Memory B cell (primary cell): ENCODE measurements at regions not wholly inside any gene's neighbourhood (a gene's known extent, or its start where the extent isn't known, plus 50 kb on each side); places are given as distances from the start of the nearest gene placed in this dataset.
"Not testable (repeated sequence)": the region's sequence is repeated elsewhere in the genome, so short reads cannot be mapped to it uniquely, and the experiment has no call there.

Source experiments
- ATAC-seq: fragments of 150-1000 bp; cut with Tn5 transposase; 2 replicates; pipeline ENCODE4 v1.10.0; 2021; ENCODE audit warnings: low read depth, mild to moderate bottlenecking, moderate library complexity
- DNase-seq, 2 donors: peaks; one replicate each; pipeline ENCODE4 v3.0.0; 2022; ENCODE audit warnings: low spot score in 2 of 2
- H3K27ac Mint-ChIP-seq: one replicate; pipeline ENCODE4 v1.8.0; 2022; ENCODE audit warnings: mild to moderate bottlenecking, moderate library complexity, mixed read lengths
- H3K27me3 Mint-ChIP-seq: one replicate; pipeline ENCODE4 v1.8.0; 2022; ENCODE audit warnings: mixed read lengths
- H3K36me3 Mint-ChIP-seq: one replicate; pipeline ENCODE4 v1.8.0; 2022; ENCODE audit warnings: mild to moderate bottlenecking, mixed read lengths
- H3K4me1 Mint-ChIP-seq: one replicate; pipeline ENCODE4 v1.8.0; 2022; ENCODE audit warnings: mixed read lengths
- H3K4me3 Mint-ChIP-seq: one replicate; pipeline ENCODE4 v1.8.0; 2022; ENCODE audit warnings: mild to moderate bottlenecking, moderate library complexity, mixed read lengths
- H3K9me3 Mint-ChIP-seq: one replicate; pipeline ENCODE4 v1.8.0; 2022; ENCODE audit warnings: mixed read lengths

GRCh38 chr15:30729880-30730590, 104.1 kb downstream of the ARHGAP11B start:
- H3K4me1 Mint-ChIP-seq, H3K27ac Mint-ChIP-seq, H3K9me3 Mint-ChIP-seq, ATAC-seq, DNase-seq, H3K27me3 Mint-ChIP-seq, H3K4me3 Mint-ChIP-seq: not testable (repeated sequence)
- peaks cover 17% of the 10 kb centered on the region for H3K36me3 Mint-ChIP-seq

GRCh38 chr15:30730633-30731032, 104.7 kb downstream of the ARHGAP11B start:
- not testable (repeated sequence) for H3K27me3 Mint-ChIP-seq, DNase-seq, ATAC-seq, H3K27ac Mint-ChIP-seq, H3K9me3 Mint-ChIP-seq, H3K4me1 Mint-ChIP-seq, H3K4me3 Mint-ChIP-seq
- H3K36me3 Mint-ChIP-seq, result peaks cover 17% of the 10 kb centered on the region

GRCh38 chr15:30732100-30732499, 106.2 kb downstream of the ARHGAP11B start:
- not testable (repeated sequence) for H3K4me3 Mint-ChIP-seq, DNase-seq, ATAC-seq, H3K27me3 Mint-ChIP-seq, H3K9me3 Mint-ChIP-seq, H3K27ac Mint-ChIP-seq, H3K4me1 Mint-ChIP-seq
- peaks cover 11% of the 10 kb centered on the region for H3K36me3 Mint-ChIP-seq

- H3K9me3 Mint-ChIP-seq, H3K36me3 Mint-ChIP-seq, DNase-seq, H3K4me3 Mint-ChIP-seq, H3K27ac Mint-ChIP-seq, ATAC-seq, H3K4me1 Mint-ChIP-seq, H3K27me3 Mint-ChIP-seq: not testable (repeated sequence)
Observed at GRCh38 chr15:30735884-30736564, 110.1 kb downstream of the ARHGAP11B start.

GRCh38 chr15:30742796-30743195, 116.9 kb downstream of the ARHGAP11B start:
- H3K27me3 Mint-ChIP-seq, H3K27ac Mint-ChIP-seq, H3K4me1 Mint-ChIP-seq, ATAC-seq, H3K9me3 Mint-ChIP-seq, H3K4me3 Mint-ChIP-seq, H3K36me3 Mint-ChIP-seq, DNase-seq: not testable (repeated sequence)

- not testable (repeated sequence) for DNase-seq, H3K4me3 Mint-ChIP-seq, ATAC-seq, H3K9me3 Mint-ChIP-seq, H3K27me3 Mint-ChIP-seq, H3K36me3 Mint-ChIP-seq, H3K27ac Mint-ChIP-seq, H3K4me1 Mint-ChIP-seq
Observed at GRCh38 chr15:30749048-30749447, 123.1 kb downstream of the ARHGAP11B start.

GRCh38 chr15:30755036-30755687, 129.2 kb downstream of the ARHGAP11B start:
- H3K27ac Mint-ChIP-seq, H3K9me3 Mint-ChIP-seq, H3K27me3 Mint-ChIP-seq, H3K36me3 Mint-ChIP-seq, H3K4me1 Mint-ChIP-seq, H3K4me3 Mint-ChIP-seq: not testable (repeated sequence)
- ATAC-seq (peak; percentile 78), DNase-seq (peak; percentile 62 to 67)

- H3K9me3 Mint-ChIP-seq, H3K36me3 Mint-ChIP-seq, H3K27ac Mint-ChIP-seq, H3K4me3 Mint-ChIP-seq, DNase-seq, H3K4me1 Mint-ChIP-seq, ATAC-seq, H3K27me3 Mint-ChIP-seq: not testable (repeated sequence)
Observed at GRCh38 chr15:30760633-30761032, 134.7 kb downstream of the ARHGAP11B start.

GRCh38 chr15:30761365-30761764, 135.4 kb downstream of the ARHGAP11B start:
- H3K27ac Mint-ChIP-seq, DNase-seq, H3K4me3 Mint-ChIP-seq, ATAC-seq, H3K36me3 Mint-ChIP-seq, H3K27me3 Mint-ChIP-seq, H3K9me3 Mint-ChIP-seq, H3K4me1 Mint-ChIP-seq: not testable (repeated sequence)

- not testable (repeated sequence) for H3K27me3 Mint-ChIP-seq, H3K36me3 Mint-ChIP-seq, DNase-seq, H3K4me1 Mint-ChIP-seq, H3K4me3 Mint-ChIP-seq, ATAC-seq, H3K9me3 Mint-ChIP-seq, H3K27ac Mint-ChIP-seq
Observed at GRCh38 chr15:30769390-30770124, 134.2 kb upstream of the FAN1 start.

- no peaks in the 10 kb centered on the region for H3K9me3 Mint-ChIP-seq
- H3K4me3 Mint-ChIP-seq, result no peak overlapping the region
- no peak for ATAC-seq
- no peaks in the 10 kb centered on the region for H3K27me3 Mint-ChIP-seq
- H3K36me3 Mint-ChIP-seq, result no peaks in the 10 kb centered on the region
- no peak overlapping the region for H3K27ac Mint-ChIP-seq
- no peaks in the 10 kb centered on the region for H3K4me1 Mint-ChIP-seq
- DNase-seq, result no peak
Observed at GRCh38 chr15:30770759-30771158, 133.0 kb upstream of the FAN1 start.

- H3K27ac Mint-ChIP-seq, result no peak overlapping the region
- ATAC-seq, result no peak
- H3K36me3 Mint-ChIP-seq, result peaks cover 3% of the 10 kb centered on the region
- H3K27me3 Mint-ChIP-seq, result no peaks in the 10 kb centered on the region
- no peak for DNase-seq
- H3K9me3 Mint-ChIP-seq, result peaks cover 4% of the 10 kb centered on the region
- no peak overlapping the region for H3K4me3 Mint-ChIP-seq
- H3K4me1 Mint-ChIP-seq, result no peaks in the 10 kb centered on the region
Observed at GRCh38 chr15:30783019-30783418, 120.7 kb upstream of the FAN1 start.

- Mint-ChIP-seq H3K4me1 (no peaks in the 10 kb centered on the region), H3K36me3 (peaks cover 2% of the 10 kb centered on the region), H3K4me3 (no peak overlapping the region), H3K27ac (no peak overlapping the region), H3K9me3 (peaks cover 2% of the 10 kb centered on the region), H3K27me3 (peaks cover 9% of the 10 kb centered on the region)
- no peak for ATAC-seq
- no peak for DNase-seq
Observed at GRCh38 chr15:30788595-30788994, 115.1 kb upstream of the FAN1 start.
